Sigmoid colon (tissue), 4 donors: ENCODE measurements at regions not wholly inside any gene's neighbourhood (a gene's known extent, or its start where the extent isn't known, plus 50 kb on each side); places are given as distances from the start of the nearest gene placed in this dataset.

Experiments used
- CTCF ChIP-seq, 4 experiments: fragments of 450-650 bp in 3 of 4; fragments of 200-600 bp in 1 of 4; IDR thresholded peaks; one replicate each; pipeline ENCODE4 v1.5.1; 2016 to 2019; ENCODE audit warnings: antibody characterized with exemption in 4 of 4, mild to moderate bottlenecking in 3 of 4, moderate library complexity in 2 of 4
- EP300 ChIP-seq, 4 donors: sonication (generic); formaldehyde crosslinking; IDR thresholded peaks; one replicate each; pipeline ENCODE4 v1.6.1; 2017; ENCODE audit warnings: antibody characterized with exemption in 4 of 4
- POLR2AphosphoS5 ChIP-seq, 4 donors: sonication (generic); formaldehyde crosslinking; IDR thresholded peaks; one replicate each; pipeline ENCODE4 v1.6.1; 2017; ENCODE audit warnings: antibody characterized with exemption in 4 of 4

GRCh38 chr2:118356051-118356450, 267.8 kb downstream of the INSIG2 start:
- TF ChIP-seq CTCF (IDR thresholded peaks at IDR 0.05) (no peak), EP300 (IDR thresholded peaks at IDR 0.05) (no peak), POLR2AphosphoS5 (IDR thresholded peaks at IDR 0.05) (no peak)
